Amniotic epithelial cell (primary cell): ENCODE measurements at regions not wholly inside any gene's neighbourhood (a gene's known extent, or its start where the extent isn't known, plus 50 kb on each side); places are given as distances from the start of the nearest gene placed in this dataset.
"Not testable (repeated sequence)": the region's sequence is repeated elsewhere in the genome, so short reads cannot be mapped to it uniquely, and the experiment has no call there.

Source experiments
- DNase-seq: peaks from one replicate; pipeline ENCODE4 v3.0.0-alpha.2; 2010; ENCODE audit warnings: low read depth

GRCh38 chr4:12579172-12579571, 905.0 kb downstream of the RAB28 start:
- DNase-seq: no peak

GRCh38 chr4:12576409-12576808, 907.7 kb downstream of the RAB28 start:
- no peak for DNase-seq

DNA sequence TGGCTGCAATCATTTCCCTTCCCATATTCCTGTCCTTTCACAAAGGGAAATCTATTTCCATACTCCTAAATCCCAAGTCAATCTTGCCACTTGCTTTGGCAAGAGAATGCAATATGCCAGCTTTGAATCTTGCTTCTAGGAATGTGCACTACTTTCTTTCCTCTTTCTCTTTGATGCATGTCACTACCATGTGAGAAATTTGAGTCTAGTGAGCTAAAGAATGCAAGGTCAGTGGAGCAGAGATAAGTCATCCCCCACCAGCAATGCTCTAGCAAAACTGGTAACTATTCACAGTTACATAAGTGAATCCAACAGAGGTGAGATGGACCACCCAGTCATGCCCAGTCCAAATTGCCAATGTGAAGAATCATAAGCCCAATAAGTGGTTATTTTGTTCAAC, 910.4 kb downstream of the RAB28 start:
- DNase-seq: no peak

- DNase-seq: no peak
These were observed 921.5 kb downstream of the RAB28 start for GRCh38 chr4:12562476-12563140.

GRCh38 chr4:12562021-12562420, 922.1 kb downstream of the RAB28 start:
- DNase-seq: no peak

- DNase-seq: no peak
These were observed 929.1 kb downstream of the RAB28 start for GRCh38 chr4:12555011-12555410.

- DNase-seq: no peak
These were observed 935.5 kb downstream of the RAB28 start for GRCh38 chr4:12548678-12549077.

- DNase-seq: no peak
These were observed 938.3 kb downstream of the RAB28 start for GRCh38 chr4:12545812-12546211.

GRCh38 chr4:12538162-12538561, 946.0 kb downstream of the RAB28 start:
- no peak for DNase-seq

DNA sequence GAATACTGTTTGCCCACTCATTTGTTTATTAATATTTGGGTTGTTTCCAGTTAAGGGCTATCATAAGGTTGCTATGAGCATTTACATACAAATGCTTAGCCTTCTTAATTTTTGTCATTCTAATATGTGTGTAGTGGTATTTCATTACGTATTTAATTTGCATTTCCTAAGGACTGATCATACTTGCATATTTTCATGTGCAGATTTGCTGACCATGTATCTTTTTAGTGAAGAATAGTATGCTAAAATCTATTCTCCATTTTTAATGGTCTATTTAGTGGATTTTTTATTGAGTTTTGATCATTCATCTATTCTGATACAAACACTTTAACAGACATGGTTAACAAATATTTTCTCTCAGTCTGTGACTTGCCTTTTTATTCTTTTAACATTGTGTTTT, 949.5 kb downstream of the RAB28 start:
- no peak for DNase-seq

- no peak for DNase-seq
These were observed 964.7 kb downstream of the RAB28 start for GRCh38 chr4:12519426-12519825.

DNA sequence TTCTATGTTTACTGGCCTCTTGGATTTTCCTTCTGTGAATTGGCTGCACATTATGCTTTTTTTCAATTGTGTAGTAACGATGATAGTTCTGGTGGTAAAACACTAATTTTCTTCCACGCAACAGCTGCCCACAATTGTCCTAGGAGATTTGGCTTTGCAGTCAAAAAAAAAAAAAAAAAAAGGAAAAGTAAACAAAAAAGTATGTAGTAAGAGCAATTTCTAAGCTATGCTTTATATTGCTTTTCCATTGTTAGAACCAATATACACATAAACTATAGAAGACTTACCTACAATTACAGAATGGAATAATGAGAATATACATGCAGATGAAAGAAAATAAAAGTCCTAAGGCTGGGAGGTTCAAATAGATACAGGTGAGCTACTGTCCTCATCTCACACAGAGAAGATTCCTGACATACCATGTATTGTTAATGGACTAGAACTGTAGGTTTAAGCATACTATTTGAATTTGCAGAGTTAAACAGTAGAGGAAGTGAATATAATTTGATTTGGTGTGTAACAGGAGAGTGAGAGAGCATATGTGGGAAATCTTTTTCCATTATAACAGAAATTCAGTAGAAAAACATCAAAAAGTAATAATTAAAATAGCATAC, 976.2 kb downstream of the RAB28 start:
- no peak for DNase-seq

DNA sequence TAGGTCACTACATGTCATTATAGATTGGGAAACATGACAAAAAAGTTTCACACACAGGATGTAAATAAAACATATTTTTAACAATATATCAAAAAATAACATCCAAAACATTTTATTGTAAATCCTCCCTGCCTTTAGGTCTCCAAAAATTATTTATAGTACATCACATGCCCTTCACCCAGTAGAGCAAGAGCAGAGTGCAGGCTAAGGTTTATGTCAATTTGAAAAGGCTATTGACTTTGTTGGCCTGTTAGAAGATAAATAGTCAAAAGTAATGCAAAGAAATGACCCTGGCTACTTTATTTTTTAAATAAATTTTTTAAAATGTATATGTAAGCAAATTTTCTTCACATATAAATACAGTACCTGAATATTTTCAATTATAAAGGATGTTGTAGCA, 983.7 kb downstream of the RAB28 start:
- DNase-seq: no peak

DNA sequence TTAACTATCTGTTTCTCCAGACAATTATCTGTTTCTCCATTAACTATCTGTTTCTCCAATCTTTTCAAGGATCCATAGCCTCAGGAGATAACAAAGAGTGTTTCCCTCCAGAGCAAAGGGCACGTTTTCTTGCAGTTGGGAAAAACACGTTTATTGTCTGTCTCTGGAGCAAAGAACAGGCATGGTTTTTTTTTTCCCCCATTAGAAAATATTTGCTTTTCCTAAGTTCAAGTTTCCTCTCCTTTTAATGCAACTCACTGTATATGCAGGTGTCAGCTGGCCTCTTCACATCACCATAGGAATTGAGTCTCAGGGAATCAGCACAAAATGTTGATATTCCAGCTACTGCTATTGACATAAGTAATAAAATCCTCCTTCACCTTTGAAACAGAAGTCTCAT, 984.4 kb downstream of the RAB28 start:
- DNase-seq: no peak

- no peak for DNase-seq
These were observed 988.9 kb downstream of the RAB28 start for GRCh38 chr4:12495211-12495610.

DNA sequence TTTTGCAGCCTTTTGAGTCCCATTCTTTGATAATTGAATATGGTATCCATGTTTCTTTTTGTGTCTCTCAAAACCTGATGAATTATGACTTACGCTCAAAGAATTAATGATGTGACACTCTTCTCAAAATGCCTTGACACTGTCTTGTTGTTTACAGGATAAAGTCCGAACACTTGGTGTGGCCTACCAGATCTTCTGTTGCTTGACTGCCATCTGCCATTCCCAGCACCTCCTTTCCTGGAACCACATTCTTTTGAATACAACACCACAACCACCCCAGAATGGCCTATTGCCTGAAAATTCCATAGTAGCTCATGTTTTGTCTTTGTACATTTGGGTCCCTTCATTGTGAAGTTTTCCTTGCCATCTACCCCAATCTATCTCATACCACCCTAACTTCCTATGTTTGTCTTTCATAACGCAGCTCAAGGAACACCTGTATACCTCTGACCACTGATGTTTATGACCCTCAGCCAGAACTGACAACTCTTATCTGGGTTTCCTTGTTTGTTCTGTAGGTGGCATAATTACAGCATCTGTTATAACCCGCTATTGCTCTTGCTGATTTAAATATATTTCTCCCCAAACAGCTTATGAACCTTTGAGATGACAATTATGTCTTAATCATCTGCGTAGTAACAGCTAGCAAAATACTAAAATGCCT, 991.3 kb downstream of the RAB28 start:
- DNase-seq: no peak

- DNase-seq: no peak
These were observed 995.5 kb downstream of the RAB28 start for GRCh38 chr4:12488672-12489071.

GRCh38 chr4:12487000-12487399, 997.1 kb downstream of the RAB28 start:
- no peak for DNase-seq

DNA sequence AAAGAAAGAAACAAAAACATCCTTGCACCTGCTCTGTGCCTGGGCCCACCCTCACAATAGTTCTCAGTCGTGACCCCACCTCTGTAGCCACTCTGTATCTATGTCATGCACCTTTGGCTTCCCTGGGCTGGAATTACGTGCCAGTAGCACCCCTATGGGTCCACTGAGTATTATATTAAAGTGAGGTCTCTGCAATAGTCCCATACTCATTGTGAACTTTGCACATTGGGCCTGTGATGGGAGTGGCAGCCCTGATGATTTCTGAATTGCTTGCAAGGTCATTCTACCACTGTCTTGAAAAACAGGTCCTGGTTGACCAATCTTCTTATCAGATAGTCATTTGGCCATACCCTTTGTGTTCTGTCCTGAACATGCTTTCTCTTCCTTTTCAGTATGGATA, 1012.1 kb downstream of the RAB28 start:
- no peak for DNase-seq

DNA sequence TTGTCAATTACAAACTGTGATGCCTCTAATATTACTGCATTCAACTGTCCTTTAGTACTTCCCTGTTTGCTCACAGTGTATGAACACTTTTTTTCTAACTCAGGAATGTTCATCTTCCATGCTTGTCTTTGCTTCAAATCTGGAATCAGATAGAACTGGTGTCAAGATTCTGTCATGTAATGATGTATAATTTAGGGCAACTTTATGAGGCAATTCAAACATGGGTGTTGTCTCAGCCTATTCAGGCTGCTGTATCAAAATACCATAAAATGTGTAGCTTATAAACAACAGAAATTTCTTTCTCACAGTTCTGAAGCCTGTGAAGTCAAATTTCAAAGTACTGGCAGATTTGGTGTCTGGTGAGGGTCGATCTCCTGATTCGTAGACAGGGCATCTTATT, 1012.9 kb downstream of the RAB28 start:
- DNase-seq: no peak

GRCh38 chr4:12461576-12461975, 1022.6 kb downstream of the RAB28 start:
- not testable (repeated sequence) for DNase-seq

DNA sequence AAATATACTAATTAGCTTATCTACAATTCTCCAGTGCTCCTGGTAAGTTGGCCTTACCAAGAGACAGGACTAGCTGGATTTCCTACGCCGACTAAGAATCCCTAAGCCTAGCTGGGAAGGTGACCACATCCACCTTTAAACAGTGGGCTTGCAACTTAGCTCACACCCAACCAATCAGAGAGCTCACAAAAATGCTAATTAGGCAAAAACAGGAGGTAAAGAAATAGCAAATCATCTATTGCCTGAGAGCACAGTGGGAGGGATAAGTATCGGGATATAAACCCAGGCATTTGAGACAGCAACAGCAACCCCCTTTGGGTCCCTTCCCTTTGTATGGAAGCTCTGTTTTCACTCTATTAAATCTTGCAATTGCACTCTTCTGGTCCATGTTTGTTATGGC, 1025.0 kb downstream of the RAB28 start:
- no peak for DNase-seq

GRCh38 chr4:12458621-12459020, 1025.5 kb downstream of the RAB28 start:
- DNase-seq: no peak

- no peak for DNase-seq
These were observed 1023.6 kb upstream of the HS3ST1 start for GRCh38 chr4:12452291-12452690.
